ENCODE measurements at regions not wholly inside any gene's neighbourhood (a gene's known extent, or its start where the extent isn't known, plus 50 kb on each side); places are given as distances from the start of the nearest gene placed in this dataset.

GRCh38 chr2:200725596-200725995, 86.1 kb upstream of the BZW1 start:
- peaks cover 0 to 6% (median 0%) of the 10 kb centered on the region in 7 donors for H3K9me3 Mint-ChIP-seq
- ATAC-seq (ENCODE audit: low read depth in 2 of 2), result no peak

GRCh38 chr2:200728630-200729029, 83.1 kb upstream of the BZW1 start:
- Mint-ChIP-seq H3K27ac (no peak overlapping the region), H3K36me3 (no peaks in the 10 kb centered on the region), H3K27me3 (peaks cover 0 to 16% (median 0%) of the 10 kb centered on the region in 3 donors), H3K4me3 (no peak overlapping the region), H3K4me1 (no peaks in the 10 kb centered on the region), H3K9me3 (no peaks in the 10 kb centered on the region)
- no peak for DNase-seq
- no peak for ATAC-seq (ENCODE audit: low read depth in 2 of 2)

More at GRCh38 chr2:200725596-200725995, 86.1 kb upstream of the BZW1 start:
- H3K36me3 Mint-ChIP-seq, result no peaks in the 10 kb centered on the region
- H3K27me3 Mint-ChIP-seq, result peaks cover 0 to 16% (median 0%) of the 10 kb centered on the region in 3 donors
- H3K4me1 Mint-ChIP-seq, result no peaks in the 10 kb centered on the region
- no peak overlapping the region for H3K27ac Mint-ChIP-seq
- H3K4me3 Mint-ChIP-seq, result no peak overlapping the region
- no peak for DNase-seq

DNA sequence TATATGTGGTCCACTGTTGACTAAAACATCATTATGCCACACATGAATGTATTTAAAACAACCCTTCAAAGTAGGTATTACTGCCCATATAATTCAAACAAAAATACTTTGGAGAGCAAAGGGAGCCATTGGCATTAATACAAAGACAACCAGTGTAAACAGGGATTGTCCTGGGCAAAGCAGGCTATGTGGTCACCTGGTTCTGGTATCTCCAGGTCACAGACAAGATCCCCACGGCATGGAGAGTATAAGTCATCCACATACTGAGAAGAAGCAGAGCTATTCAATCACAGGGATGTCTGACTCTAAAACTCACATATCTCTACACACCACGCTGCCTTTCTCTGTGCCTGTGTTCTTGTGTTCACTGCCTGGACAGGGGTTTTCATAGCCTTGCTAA, 81.4 kb upstream of the BZW1 start:
- DNase-seq (no peak), ATAC-seq (ENCODE audit: low read depth in 2 of 2) (no peak)
- H3K9me3 Mint-ChIP-seq, result no peaks in the 10 kb centered on the region
- H3K4me3 Mint-ChIP-seq, result no peak overlapping the region
- no peak overlapping the region for H3K27ac Mint-ChIP-seq
- no peaks in the 10 kb centered on the region for H3K4me1 Mint-ChIP-seq
- H3K27me3 Mint-ChIP-seq, result peaks cover 0 to 16% (median 0%) of the 10 kb centered on the region in 3 donors
- no peaks in the 10 kb centered on the region for H3K36me3 Mint-ChIP-seq

- no peaks in the 10 kb centered on the region for H3K36me3 Mint-ChIP-seq
- no peak overlapping the region for H3K4me3 Mint-ChIP-seq
- H3K4me1 Mint-ChIP-seq, result no peaks in the 10 kb centered on the region
- peaks cover 0 to 9% (median 0%) of the 10 kb centered on the region in 3 donors for H3K27me3 Mint-ChIP-seq
- H3K9me3 Mint-ChIP-seq, result no peaks in the 10 kb centered on the region
- DNase-seq (no peak), ATAC-seq (ENCODE audit: low read depth in 2 of 2) (no peak)
- H3K27ac Mint-ChIP-seq, result no peak overlapping the region
Observed at GRCh38 chr2:200730960-200731359, 80.8 kb upstream of the BZW1 start.

- Mint-ChIP-seq H3K9me3 (no peaks in the 10 kb centered on the region), H3K27me3 (peaks cover 0 to 4% (median 0%) of the 10 kb centered on the region in 3 donors), H3K4me3 (no peak overlapping the region), H3K27ac (peak overlapping the region in 1 of 6 donors; percentile 75), H3K36me3 (no peaks in the 10 kb centered on the region), H3K4me1 (no peaks in the 10 kb centered on the region)
- ATAC-seq (ENCODE audit: low read depth in 2 of 2), result no peak
- no peak for DNase-seq
Observed at GRCh38 chr2:200732866-200733265, 78.8 kb upstream of the BZW1 start.

- peak overlapping the region in 2 of 6 donors; percentile 46 to 63 for H3K27ac Mint-ChIP-seq
- no peak overlapping the region for H3K4me3 Mint-ChIP-seq
- no peaks in the 10 kb centered on the region for H3K36me3 Mint-ChIP-seq
- no peaks in the 10 kb centered on the region for H3K4me1 Mint-ChIP-seq
- DNase-seq (no peak), ATAC-seq (ENCODE audit: low read depth in 2 of 2) (no peak)
- H3K9me3 Mint-ChIP-seq, result no peaks in the 10 kb centered on the region
- H3K27me3 Mint-ChIP-seq, result peaks cover 0 to 4% (median 0%) of the 10 kb centered on the region in 3 donors
Observed at GRCh38 chr2:200733713-200734198, 78.0 kb upstream of the BZW1 start.

DNA sequence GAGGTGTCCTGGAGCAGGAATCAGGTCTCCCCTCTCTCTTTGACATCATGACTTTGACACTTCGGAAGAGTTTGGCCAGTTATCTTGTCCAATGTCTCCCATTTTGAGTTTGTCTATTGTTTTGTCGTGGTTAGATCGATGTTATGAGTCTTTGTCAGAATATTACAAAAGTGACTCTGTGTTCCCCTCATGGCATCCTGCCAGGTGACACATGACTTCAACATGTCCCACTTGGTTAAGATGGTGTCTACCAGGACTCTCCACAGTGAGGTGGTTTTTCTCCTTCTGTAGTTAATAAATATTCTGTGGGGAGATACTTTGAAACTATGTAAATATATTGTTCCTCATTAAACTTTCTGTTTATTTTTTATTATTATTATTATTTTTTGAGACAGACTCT, 76.6 kb upstream of the BZW1 start:
- ATAC-seq (ENCODE audit: low read depth in 2 of 2), result no peak
- H3K4me1 Mint-ChIP-seq, result no peaks in the 10 kb centered on the region
- no peak for DNase-seq
- H3K36me3 Mint-ChIP-seq, result no peaks in the 10 kb centered on the region
- peaks cover 0 to 4% (median 0%) of the 10 kb centered on the region in 3 donors for H3K27me3 Mint-ChIP-seq
- no peaks in the 10 kb centered on the region for H3K9me3 Mint-ChIP-seq
- H3K27ac Mint-ChIP-seq, result no peak overlapping the region
- H3K4me3 Mint-ChIP-seq, result no peak overlapping the region

DNA sequence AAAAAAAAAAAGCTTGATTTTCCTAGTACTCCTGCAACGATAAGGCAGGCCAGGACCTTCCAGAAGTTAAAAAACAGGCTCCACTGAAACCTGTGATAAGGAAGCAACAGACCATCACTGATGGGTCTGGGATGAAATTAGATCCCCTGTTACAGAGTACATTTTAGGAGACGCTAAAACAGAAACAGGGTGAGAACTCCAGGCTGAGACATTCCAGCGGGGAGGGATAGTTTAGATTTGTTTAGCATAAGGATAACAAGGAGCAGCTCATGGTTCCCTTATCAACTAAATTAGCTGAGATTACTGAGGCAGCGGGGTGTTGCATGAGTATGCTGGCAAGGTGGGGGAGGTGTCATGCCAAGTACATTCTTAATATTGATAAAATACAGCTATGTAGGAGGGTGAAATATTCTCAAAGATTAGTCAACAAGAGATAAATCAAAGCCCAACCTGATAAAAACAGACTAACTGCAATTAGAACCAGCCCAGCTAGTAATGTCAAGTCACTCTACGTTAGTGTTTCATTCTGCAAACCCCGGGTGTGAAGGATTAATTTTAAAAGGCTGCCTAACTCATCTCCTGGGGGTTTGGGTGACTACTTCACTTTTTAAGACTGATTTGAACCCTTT, 75.0 kb upstream of the BZW1 start:
- peaks cover 0 to 4% (median 0%) of the 10 kb centered on the region in 3 donors for H3K27me3 Mint-ChIP-seq
- H3K4me1 Mint-ChIP-seq, result no peaks in the 10 kb centered on the region
- no peaks in the 10 kb centered on the region for H3K9me3 Mint-ChIP-seq

DNA sequence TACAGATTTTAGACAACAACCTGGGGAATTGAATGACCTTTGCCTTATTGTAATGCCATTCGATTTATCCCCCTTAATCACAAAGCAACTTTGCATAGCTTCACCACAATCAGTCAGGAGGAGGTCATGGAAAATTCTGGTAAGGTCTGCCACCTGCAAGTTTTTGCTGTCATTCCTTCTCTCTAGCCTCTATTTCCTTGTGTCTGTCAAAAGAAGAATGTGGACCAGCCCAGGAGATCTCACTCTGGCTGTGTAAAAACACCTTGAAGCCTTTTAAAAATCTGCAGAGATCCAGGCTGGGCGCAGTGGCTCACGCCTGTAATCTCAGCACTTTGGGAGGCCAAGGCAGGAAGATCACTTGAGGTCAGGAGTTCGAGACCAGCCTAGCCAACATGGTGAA, 74.1 kb upstream of the BZW1 start:
- H3K4me3 Mint-ChIP-seq, result no peak overlapping the region
- H3K36me3 Mint-ChIP-seq, result no peaks in the 10 kb centered on the region
- no peak for DNase-seq
- peaks cover 0 to 4% (median 0%) of the 10 kb centered on the region in 3 donors for H3K27me3 Mint-ChIP-seq
- ATAC-seq (ENCODE audit: low read depth in 2 of 2), result no peak
- no peaks in the 10 kb centered on the region for H3K9me3 Mint-ChIP-seq
- no peak overlapping the region for H3K27ac Mint-ChIP-seq
- H3K4me1 Mint-ChIP-seq, result no peaks in the 10 kb centered on the region

More for the DNA sequence above, 75.0 kb upstream of the BZW1 start:
- H3K27ac Mint-ChIP-seq, result no peak overlapping the region
- no peaks in the 10 kb centered on the region for H3K36me3 Mint-ChIP-seq
- DNase-seq (no peak), ATAC-seq (ENCODE audit: low read depth in 2 of 2) (no peak)
- H3K4me3 Mint-ChIP-seq, result no peak overlapping the region

DNA sequence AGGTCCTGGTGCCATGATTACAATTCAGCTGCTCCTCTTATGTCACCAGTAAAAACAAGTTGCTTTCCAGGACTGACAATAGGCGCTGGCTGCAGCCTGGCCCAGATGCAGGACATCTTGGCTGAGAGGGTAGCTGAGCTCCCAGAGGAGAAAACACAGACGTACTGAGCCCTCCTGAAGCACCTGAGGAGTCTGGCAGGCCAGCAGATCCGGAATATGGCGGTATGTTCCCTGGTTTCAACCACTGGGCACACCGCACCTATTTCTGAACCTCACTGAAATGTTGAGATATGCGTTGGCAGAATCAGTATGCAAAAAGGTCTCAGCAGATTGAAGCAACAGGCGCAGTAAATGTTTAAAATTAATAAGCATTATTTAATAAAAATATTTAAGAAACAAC, 73.1 kb upstream of the BZW1 start:
- H3K27me3 Mint-ChIP-seq, result peaks cover 0 to 4% (median 0%) of the 10 kb centered on the region in 3 donors
- H3K36me3 Mint-ChIP-seq, result no peaks in the 10 kb centered on the region
- ATAC-seq (ENCODE audit: low read depth in 2 of 2), result no peak
- peak overlapping the region in 1 of 6 donors; percentile 51 for H3K27ac Mint-ChIP-seq
- H3K9me3 Mint-ChIP-seq, result no peaks in the 10 kb centered on the region
- no peaks in the 10 kb centered on the region for H3K4me1 Mint-ChIP-seq
- DNase-seq, result no peak
- no peak overlapping the region for H3K4me3 Mint-ChIP-seq

GRCh38 chr2:200740907-200741306, 70.8 kb upstream of the BZW1 start:
- ATAC-seq (ENCODE audit: low read depth in 2 of 2), result no peak
- H3K4me3 Mint-ChIP-seq, result no peak overlapping the region
- H3K4me1 Mint-ChIP-seq, result no peaks in the 10 kb centered on the region

DNA sequence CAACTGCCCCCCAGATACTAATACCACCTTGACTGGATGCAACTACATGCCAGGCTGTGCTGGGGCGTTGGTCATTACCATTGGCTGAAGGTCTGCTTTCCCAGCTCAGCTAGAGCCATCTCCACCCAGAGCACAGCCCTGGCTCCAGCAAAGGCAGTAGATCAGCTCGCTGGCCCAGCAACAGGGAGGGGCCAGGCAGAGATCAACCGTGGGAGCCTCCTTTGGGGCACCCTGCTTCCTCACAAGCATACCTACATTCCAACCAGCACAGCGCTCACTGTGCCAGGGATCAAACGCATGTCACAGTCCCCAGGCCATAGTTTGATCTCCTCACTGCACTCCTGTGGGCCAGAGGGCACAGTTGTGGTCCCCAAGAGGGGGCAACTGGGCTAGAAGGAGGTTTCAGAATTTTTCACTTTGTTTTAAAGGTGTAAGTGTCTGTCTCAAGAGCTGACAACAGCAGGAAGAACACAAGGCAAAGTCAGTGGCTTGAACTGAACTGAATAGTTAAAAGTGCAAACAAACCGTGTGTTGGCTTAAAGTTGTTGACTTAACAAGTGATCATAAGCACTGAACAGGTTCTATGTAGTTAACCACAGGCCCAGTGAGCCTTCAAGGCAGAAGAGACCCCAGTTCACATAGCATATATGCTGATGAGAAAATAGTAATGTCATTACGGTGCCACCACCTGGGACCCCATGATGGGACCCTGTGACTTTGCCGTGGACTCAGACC, 70.1 kb upstream of the BZW1 start:
- no peaks in the 10 kb centered on the region for H3K36me3 Mint-ChIP-seq
- DNase-seq (no peak), ATAC-seq (ENCODE audit: low read depth in 2 of 2) (no peak)
- H3K4me1 Mint-ChIP-seq, result no peaks in the 10 kb centered on the region
- H3K9me3 Mint-ChIP-seq, result no peaks in the 10 kb centered on the region
- no peak overlapping the region for H3K27ac Mint-ChIP-seq
- no peak overlapping the region for H3K4me3 Mint-ChIP-seq
- peaks cover 0 to 3% (median 0%) of the 10 kb centered on the region in 3 donors for H3K27me3 Mint-ChIP-seq

More at GRCh38 chr2:200740907-200741306, 70.8 kb upstream of the BZW1 start:
- H3K36me3 Mint-ChIP-seq, result no peaks in the 10 kb centered on the region
- no peak overlapping the region for H3K27ac Mint-ChIP-seq
- no peaks in the 10 kb centered on the region for H3K9me3 Mint-ChIP-seq
- no peak for DNase-seq
- peaks cover 0 to 4% (median 0%) of the 10 kb centered on the region in 3 donors for H3K27me3 Mint-ChIP-seq

GRCh38 chr2:200742426-200742825, 69.3 kb upstream of the BZW1 start:
- Mint-ChIP-seq H3K27me3 (no peaks in the 10 kb centered on the region), H3K36me3 (no peaks in the 10 kb centered on the region), H3K9me3 (no peaks in the 10 kb centered on the region), H3K27ac (no peak overlapping the region), H3K4me1 (no peaks in the 10 kb centered on the region), H3K4me3 (no peak overlapping the region)
- no peak for ATAC-seq (ENCODE audit: low read depth in 2 of 2)
- no peak for DNase-seq

GRCh38 chr2:200743042-200743676, 68.6 kb upstream of the BZW1 start:
- H3K9me3 Mint-ChIP-seq, result no peaks in the 10 kb centered on the region
- H3K27ac Mint-ChIP-seq, result no peak overlapping the region
- H3K27me3 Mint-ChIP-seq, result no peaks in the 10 kb centered on the region
- no peak for DNase-seq
- no peak for ATAC-seq (ENCODE audit: low read depth in 2 of 2)
- no peak overlapping the region for H3K4me3 Mint-ChIP-seq
- H3K36me3 Mint-ChIP-seq, result no peaks in the 10 kb centered on the region
- H3K4me1 Mint-ChIP-seq, result no peaks in the 10 kb centered on the region

All from naive B cell (primary cell).